NCI-H510A (cell line): ENCODE measurements at regions not wholly inside any gene's neighbourhood (a gene's known extent, or its start where the extent isn't known, plus 50 kb on each side); places are given as distances from the start of the nearest gene placed in this dataset.

Experiments used
- DNase-seq: peaks from one replicate; lab custom pipeline; 2025; lab: John Stamatoyannopoulos, UW

DNA sequence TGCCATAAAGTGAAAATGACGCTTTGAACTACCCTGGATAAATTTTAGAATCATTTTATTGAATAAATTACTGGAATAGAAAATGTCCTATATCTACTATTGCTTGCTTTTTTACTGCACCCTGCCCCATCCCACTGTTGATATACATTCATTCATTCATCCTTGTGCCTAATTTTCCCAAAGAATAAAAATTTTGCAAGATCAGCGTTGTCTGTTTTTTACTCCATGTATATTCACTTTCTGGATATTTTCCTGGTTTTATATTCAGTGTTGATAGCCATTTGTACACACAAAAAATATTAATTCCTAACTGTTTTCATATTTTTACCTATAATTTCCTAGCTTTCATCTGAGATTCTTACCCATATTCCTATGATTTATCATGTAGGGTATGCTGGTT, 262.9 kb upstream of the MAGI2 start:
- no peak for DNase-seq

DNA sequence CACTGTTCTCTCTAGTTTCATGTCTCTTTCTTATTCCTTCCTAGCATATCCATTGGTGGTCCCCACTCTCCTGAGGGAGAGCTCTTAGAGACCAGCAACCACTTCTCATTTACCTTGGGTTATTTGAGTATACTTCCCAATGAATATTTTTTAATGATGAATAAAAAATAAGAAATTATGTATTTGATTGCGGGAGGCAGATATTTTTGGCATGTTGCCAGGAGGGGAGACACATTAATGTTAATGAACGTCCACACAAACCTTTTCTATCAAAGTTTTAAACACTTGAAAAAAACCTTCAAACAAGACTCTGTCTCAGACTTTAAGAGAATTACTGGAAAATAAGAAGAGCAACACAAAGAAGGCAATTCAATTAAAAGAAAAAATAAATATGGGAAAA, 260.6 kb upstream of the MAGI2 start:
- DNase-seq, result no peak

GRCh38 chr7:79713276-79713675, 259.8 kb upstream of the MAGI2 start:
- no peak for DNase-seq

GRCh38 chr7:79711660-79712059, 258.2 kb upstream of the MAGI2 start:
- no peak for DNase-seq

DNA sequence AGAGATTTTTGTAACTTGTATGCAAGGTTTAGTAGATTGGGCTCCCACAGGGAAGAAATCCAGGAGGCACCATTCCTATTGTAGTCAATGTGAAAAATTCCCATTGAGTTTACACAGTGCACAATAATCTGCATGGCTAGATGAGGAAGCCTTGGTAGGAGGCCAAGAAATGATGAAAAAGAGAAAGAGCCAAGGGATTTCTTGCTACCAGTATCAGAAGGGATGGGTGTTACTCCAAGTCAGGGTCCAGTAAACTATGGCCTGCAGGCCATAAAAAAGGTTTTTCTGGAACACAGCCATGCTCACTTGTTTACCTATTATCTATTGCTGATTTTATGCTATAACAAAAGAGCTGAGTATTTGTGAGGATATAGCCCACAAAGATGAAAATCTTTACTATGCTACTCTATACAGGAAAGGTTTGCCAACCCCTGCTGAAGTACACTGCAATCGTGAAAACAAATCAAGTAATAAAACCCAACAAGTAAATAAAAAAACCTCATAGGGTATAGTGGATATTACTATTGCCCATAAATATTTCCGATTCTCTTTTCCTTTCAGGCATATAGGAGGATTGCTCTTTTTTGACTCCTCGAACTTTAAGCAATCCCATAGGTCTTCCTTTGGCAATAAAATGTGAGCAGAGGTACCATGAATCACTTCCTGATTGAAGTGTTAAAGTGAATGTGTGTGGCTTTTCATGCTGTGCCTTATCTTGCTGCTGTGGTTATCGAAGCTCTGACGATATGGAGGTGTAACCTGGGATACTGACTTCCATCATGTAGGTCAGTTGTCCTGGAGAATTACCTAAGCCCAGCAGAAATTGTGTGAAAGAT, 256.3 kb upstream of the MAGI2 start:
- no peak for DNase-seq

DNA sequence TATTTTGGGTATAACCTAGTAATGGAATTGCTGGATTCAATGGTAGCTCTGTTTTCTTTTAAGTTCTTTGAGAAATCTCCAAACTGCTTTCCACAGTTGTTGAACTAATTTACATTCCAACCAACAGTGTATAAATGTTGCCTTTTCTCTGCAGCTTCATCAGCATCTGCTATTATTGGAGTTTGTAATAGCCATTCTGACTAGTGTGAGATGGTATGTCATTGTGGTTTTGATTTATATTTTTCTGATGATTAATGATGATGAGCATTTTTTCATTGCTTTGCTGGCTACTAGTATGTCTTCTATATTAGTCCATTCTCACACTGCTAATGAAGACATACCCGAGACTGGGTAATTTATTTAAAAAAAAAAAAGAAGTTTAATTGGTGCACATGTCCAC, 248.6 kb upstream of the MAGI2 start:
- no peak for DNase-seq

- no peak for DNase-seq
Measured at GRCh38 chr7:79692015-79692414, 238.5 kb upstream of the MAGI2 start.

GRCh38 chr7:79691074-79691473, 237.6 kb upstream of the MAGI2 start:
- no peak for DNase-seq

GRCh38 chr7:79684384-79684783, 230.9 kb upstream of the MAGI2 start:
- no peak for DNase-seq

DNA sequence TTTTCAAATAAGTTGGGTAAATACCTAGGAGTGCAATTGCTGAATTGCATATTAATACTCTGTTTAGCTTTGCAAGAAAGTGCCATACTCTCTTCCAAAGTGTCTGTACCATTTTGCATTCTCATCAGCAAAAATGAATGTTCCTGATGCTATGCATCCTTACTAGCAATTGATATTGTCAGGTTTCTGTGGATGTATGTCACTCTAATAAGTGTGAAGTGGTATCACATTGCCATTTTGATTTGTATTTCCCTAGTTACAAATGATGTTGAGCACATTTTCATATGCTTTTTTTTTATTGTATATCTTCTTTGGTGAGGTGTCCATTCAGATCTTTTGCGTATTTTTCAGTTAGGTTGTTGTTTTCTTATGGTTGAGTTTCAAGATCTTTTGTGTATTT, 230.4 kb upstream of the MAGI2 start:
- DNase-seq, result no peak

DNA sequence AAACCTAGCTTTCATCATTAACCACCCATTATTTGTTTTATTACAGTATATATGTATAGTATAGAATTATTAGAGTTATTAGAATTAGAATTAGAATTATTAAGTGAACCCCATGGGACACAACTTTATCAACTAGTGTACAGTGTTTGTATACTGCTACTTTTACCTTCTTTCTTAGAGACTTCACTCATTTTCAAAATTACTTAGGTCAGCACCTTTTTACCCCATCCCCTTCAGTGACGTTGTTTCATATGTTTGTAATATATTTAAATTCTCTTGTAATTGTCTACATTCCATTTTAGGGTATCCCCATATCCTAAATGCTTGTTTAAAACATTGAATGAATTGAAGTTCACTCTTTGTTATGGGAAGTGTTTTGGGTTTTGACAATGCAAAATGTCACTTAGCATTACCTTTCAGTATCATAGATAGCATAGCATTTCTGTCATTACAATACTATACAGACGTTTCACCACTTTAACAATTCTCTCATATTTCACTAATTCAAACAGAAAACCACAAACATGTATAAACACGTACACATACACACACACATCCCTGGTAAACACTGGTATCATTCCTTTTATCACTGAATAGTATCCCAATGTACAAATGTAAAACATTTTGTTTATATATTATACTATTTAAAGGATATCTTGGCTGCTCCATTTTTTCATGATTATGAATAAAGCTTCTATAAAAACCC, 229.9 kb upstream of the MAGI2 start:
- no peak for DNase-seq

DNA sequence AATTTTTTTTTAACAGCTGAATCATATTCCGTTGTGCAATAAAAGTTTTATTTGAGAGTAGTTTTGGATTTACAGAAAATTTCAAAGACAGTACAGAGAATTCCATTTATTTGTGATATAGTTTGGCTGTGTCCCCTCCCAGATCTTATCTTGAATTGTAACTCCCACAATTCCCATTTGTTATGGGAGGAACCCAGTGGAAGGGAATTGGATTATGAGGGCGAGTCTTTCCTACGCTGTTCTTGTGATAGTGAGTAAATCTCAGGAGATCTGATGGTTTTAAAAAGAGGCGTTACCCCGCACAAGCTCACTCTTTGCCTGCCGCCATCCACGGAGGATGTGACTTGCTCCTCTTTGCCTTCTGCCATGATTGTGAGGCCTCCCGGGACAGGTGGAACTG, 228.0 kb upstream of the MAGI2 start:
- no peak for DNase-seq

DNA sequence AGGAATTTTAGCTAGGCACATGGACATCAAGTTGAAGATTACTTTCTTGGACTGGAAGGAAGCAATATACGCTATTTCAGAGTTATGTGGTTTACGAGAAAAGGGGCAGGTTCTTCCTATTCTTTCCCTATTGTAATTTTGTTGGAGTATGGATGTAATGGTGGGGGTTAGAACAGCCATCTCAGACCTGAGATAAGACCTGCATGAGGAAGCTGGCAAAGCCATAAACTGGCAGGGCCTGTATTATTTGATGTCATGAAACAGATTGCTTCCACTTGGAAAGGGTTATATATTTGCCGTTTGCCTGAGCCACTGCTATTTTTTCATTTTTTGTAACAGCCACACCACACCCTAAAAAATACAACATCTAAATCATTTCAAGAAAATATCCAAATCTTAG, 220.5 kb upstream of the MAGI2 start:
- DNase-seq, result no peak

DNA sequence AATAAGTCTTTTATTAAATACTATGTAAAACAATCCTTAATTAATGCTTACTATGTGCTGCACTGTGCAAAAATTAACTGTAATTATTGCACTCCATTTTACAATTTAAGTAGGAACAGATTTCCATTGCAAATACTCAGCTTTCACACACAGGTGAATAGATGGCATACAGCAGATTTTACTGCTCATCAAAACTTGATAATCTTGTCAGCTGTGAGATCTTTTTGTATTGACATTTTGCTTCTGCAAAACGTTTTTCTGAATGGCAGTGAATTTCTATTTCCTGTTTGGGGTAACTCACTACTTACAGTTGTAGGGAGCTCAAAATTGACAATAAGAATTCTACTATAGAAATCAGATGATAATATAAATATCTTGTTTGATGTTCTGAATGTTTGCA, 220.0 kb upstream of the MAGI2 start:
- no peak for DNase-seq

DNA sequence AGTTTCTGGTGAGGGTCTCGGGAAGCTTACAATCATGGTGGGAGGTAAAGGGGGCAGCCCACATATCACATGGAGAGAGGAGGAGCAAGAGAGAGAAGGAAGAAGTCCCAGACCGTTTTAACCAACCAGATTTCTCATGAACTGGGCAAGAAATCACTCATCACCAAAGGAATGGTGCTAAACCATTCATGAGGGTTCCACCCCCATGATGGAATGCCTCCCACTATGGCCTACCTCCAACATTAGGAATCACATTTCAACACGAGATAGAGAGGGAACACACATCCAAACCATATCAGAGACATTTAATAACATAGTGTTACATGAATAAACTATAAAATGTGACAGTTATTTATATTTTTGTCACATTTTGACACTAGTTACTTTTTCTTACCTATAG, 214.8 kb upstream of the MAGI2 start:
- no peak for DNase-seq

DNA sequence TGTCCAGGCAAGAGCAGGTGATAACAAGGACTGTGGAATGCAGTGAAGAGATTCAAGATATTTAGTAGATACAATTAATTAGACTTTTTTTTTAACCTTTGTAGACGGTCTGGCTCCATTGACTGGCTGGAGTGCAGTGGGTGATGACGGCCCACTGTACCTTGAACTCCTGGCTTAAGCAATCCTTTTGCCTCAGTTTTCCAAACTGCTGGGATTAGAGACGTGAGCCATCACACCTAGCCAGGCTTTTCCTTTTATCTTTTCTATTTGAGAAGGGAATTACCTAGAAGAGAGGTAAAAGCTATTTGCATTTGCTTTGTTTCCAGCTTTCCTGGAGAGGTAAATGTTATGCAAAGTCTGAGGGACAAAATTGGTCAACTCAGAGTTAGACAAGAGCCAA, 213.0 kb upstream of the MAGI2 start:
- DNase-seq, result no peak

DNA sequence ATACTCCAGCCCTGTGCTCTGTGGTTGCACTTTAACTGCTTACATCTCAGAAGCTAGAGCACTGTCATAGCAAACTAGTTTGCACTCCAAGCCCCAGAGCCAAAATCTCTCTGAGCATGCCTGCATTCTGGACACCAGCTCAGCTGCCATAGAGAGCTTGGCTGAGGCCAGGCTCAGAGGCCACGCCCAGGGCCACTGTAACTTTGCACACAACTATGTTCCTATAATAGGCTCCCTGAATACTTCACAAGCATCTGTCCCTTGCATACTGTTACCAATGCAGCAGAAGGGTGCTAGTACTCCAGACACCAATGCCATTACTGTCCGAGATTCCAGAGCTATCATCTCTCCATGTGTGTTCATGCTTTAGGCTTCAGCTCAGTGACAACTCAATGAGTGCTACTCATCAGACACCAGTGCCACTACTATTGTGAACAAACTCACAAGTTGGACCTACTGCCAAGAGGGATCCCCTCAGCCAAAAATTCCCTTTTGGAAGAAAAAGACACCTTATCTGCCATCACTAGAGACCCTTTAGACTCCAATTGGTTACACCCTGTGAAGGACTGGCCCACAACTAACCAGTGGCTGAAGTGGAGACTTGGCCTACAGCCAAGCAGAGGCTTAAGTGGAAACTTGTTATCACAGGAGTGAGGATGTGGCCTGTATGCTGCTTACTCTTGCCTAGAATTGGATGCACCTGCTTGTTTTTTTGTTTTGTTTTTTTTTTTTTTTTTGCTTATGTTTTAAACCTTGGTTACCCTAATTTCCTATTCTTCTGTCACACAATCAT, 211.6 kb upstream of the MAGI2 start:
- peak; percentile 5 for DNase-seq

DNA sequence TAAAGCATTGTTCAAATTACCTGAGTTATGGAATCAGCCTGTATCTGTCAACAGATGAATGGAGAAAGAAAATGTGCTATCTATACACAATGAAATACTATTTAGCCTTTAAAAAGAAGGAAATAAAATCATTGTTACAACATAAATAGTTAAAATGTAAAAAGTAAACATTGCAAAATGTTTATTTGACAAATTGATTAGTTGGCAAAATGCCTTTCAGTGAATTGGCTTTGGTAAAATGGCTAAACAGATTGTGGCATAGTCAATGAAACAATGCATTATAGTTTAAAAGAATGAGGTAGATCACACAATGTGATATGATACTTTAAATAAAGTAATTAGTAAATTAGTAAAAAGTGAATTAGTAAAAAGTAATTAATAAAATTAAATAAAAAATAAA, 204.8 kb upstream of the MAGI2 start:
- DNase-seq, result no peak

GRCh38 chr7:79653136-79653631, 199.7 kb upstream of the MAGI2 start:
- no peak for DNase-seq

- DNase-seq, result no peak
Measured at GRCh38 chr7:79652619-79653018, 199.2 kb upstream of the MAGI2 start.

DNA sequence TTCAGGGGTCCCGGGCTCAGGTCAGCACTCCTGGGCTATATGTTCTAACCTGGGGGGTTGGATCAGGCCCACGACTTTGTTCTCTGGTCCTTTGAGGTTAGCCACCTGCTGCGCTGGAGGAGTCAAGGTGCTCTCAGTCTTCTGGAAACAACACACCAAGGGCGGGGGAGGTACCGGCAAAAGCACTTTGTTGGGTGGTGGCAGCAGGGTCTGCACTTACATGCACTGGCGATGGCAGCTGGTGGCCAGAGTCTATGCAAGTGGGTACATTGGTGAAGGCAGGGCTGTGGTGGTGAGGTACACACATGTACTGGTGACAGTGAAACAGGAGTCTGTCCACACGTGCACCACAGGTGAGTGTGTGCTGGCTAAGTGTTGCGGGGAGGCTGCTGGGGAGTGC, 194.2 kb upstream of the MAGI2 start:
- DNase-seq, result no peak

DNA sequence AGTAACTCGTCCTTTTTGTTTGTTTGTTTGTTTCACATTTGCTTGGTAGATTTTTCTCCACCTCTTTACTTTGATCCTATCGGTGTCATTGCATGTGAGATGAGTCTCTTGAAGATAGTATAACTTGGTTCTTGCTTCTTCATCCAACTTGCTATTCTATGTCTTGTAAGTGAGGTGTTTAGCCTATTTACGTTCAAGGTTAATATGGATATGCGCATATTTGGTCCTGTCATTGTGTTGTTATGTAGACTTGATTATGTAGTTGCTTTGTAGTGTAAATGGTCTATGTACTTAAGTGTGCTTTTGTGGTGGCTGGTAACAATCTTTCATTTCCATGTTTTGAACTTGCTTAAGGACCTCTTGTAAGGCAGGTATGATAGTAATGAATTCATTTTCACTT, 192.8 kb upstream of the MAGI2 start:
- no peak for DNase-seq

DNA sequence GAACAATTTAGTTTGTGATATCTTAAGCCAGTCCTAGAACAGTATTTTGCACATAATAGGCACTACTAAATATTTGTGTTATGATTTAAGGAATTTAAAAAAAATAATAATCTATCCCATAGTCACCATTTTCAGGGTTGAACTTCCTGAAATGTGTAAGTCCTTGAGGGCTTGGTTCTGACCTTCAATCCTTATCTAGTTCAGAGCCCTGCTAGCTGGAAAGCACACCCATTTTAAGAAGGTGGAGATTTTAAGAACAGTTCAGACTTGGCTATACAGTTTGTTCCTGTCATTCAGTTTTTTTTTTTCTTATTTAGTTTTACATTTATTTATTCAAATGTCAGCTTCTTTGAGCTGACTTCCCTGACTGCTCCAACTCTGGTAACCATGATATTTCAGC, 183.4 kb upstream of the MAGI2 start:
- no peak for DNase-seq
